HG03342 (cell line): ENCODE measurements at regions not wholly inside any gene's neighbourhood (a gene's known extent, or its start where the extent isn't known, plus 50 kb on each side); places are given as distances from the start of the nearest gene placed in this dataset.
"Not testable (repeated sequence)": the region's sequence is repeated elsewhere in the genome, so short reads cannot be mapped to it uniquely, and the experiment has no call there.

ENCODE experiments used
- ATAC-seq: cut with Tn5 transposase; IDR thresholded peaks from one replicate; pipeline ENCODE4 v1.9.1; 2021; ENCODE audit warnings: mild to moderate bottlenecking, moderate library complexity; ENCODE audit not compliant: unreplicated experiment

GRCh38 chr3:8399686-8400085 is 101.9 kb upstream of the LMCD1 start:
- ATAC-seq: no peak

- no peak for ATAC-seq
Observed at GRCh38 chr3:8400911-8401310, 100.7 kb upstream of the LMCD1 start.

- ATAC-seq: no peak
Observed at GRCh38 chr3:8403996-8404395, 97.6 kb upstream of the LMCD1 start.

GRCh38 chr3:8405144-8405543 is 96.5 kb upstream of the LMCD1 start:
- ATAC-seq: no peak

DNA sequence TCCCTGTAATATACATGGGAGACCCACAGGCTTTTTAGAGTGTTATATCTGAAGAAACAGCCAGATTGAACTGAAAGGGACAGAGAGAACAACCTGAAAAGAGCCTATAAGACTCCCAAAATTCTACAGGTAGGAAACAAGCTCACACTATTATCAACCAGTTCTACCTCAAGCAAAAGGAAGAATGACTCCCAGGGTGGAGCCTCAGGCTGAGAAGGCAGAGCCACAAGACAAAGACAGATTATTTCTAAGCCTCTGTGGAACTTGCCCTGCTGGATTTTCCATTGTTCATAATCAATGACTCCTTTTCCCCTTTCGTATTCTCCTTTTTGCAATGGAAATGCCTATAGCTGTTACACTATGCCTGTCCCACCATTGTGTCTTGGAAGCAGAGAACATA is 95.1 kb upstream of the LMCD1 start:
- ATAC-seq: no peak

- ATAC-seq: no peak
Observed at GRCh38 chr3:8413337-8413926, 88.2 kb upstream of the LMCD1 start.

DNA sequence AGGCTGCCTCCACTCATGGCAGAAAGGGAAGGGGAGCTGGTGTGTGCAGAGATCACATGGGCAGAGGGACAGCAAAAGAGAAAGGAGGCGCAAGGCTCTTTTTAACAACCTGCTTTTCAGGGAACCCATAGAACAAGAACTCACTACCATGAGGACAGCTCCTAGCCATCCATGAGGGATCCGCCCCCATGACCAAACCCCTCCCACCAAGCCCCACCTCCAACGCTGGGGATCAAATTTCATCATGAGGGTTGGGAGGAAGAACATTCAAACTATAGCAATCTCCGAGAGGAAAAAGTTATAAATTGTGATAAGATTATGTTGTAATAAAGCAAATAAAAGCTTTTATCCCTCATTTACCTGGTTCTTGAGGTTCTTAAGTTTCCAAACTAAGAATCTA is 84.7 kb upstream of the LMCD1 start:
- peak; percentile 58 for ATAC-seq

- ATAC-seq: no peak
Observed at GRCh38 chr3:8420612-8421011, 81.0 kb upstream of the LMCD1 start.

DNA sequence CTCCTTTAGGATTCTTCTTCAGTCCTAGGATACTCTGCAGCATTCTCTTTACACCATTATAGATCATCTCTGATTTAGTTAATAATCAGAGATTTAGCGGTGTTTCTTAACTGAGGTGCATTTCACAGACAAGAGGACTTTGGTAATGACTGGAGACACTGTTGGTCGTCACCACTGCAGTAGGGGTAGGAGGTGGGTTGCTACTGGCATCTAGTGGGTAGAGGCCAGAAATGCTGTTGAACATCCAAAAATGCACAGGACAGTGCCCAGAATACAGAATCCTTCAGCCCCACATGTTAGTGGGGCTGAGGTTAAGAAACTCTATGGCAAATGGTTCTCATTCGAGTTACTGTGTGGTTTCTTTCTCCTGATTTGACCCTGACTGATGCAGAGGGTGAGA is 80.4 kb upstream of the LMCD1 start:
- no peak for ATAC-seq

- ATAC-seq: no peak
Observed at GRCh38 chr3:8421711-8422110, 79.9 kb upstream of the LMCD1 start.

GRCh38 chr3:8423307-8423706 is 78.3 kb upstream of the LMCD1 start:
- ATAC-seq: no peak

GRCh38 chr3:8424281-8424680 is 77.3 kb upstream of the LMCD1 start:
- no peak for ATAC-seq

GRCh38 chr3:8436661-8437287 is 64.8 kb upstream of the LMCD1 start:
- ATAC-seq: no peak

GRCh38 chr3:8438507-8439079 is 63.0 kb upstream of the LMCD1 start:
- ATAC-seq: no peak

DNA sequence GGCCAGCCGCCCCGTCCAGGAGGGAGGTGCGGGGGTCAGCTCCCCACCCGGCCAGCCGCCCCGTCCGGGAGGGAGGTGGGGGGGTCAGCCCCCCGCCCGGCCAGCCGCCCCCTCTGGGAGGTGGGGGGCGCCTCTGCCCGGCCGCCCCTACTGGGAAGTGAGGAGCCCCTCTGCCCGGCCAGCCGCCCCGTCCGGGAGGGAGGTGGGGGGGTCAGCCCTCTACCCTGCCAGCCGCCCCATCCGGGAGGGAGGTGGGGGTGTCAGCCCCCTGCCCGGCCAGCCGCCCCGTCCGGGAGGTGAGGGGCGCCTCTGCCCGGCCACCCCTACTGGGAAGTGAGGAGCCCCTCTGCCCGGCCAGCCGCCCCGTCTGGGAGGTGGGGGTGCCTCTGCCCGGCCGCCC is 61.5 kb upstream of the LMCD1 start:
- not testable (repeated sequence) for ATAC-seq

DNA sequence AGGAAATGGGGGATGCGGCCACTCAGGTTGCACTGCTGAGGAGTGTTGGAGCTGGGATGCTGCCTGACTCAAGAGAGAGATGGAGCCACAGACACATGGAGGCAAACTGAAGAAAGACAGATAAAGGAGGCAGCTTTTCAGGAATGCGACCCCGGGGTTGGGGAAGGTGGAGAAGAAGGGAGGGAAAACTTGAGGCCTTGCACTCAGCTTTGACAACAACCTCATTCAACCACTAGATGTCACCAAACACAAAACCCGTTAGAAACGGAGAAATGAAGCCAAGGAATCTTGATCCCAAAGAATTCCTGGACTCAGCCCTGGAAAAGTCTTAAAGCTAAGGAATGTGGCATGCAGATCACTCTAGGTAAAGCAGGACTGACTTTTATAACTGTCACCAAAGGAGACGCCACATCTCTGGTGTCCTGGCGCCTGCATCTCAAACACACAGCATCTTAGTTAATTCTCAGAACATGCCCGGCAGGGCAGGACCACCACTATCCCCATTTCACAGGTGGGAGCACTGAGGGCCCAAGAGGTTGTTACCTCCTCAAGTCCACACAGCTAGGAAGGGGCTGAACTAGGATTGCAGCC is 59.6 kb upstream of the LMCD1 start:
- ATAC-seq: no peak

DNA sequence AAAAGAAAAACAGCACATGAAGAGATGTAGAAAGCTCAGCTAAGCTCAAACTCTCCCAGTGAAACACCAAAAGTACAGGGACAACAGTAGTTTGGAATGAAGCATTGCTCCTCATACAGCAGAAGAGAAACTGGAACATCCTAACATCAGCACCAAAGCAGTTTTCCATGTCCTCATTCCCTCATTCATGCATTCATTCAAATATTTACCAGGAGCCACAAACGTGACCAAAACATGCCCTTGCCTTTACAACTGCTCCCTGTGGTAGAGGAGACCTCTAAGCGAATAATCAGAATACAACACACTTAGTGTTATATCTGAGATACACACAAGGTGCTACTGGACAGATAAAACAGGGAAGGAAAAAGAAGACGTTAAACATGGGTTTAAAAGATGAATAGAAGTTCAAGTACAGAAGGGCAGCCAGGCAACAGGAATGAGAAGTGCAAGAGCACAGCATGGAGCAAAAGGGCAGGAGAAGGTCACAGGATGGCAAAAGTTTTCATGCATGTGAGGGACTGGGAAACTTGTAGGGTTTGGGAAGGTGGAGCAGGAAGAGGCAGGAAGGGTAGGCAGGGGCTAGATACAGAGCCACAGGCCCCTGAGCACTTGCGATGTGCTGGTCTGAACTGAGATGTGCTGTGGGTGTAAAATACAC is 58.5 kb upstream of the LMCD1 start:
- ATAC-seq: no peak

DNA sequence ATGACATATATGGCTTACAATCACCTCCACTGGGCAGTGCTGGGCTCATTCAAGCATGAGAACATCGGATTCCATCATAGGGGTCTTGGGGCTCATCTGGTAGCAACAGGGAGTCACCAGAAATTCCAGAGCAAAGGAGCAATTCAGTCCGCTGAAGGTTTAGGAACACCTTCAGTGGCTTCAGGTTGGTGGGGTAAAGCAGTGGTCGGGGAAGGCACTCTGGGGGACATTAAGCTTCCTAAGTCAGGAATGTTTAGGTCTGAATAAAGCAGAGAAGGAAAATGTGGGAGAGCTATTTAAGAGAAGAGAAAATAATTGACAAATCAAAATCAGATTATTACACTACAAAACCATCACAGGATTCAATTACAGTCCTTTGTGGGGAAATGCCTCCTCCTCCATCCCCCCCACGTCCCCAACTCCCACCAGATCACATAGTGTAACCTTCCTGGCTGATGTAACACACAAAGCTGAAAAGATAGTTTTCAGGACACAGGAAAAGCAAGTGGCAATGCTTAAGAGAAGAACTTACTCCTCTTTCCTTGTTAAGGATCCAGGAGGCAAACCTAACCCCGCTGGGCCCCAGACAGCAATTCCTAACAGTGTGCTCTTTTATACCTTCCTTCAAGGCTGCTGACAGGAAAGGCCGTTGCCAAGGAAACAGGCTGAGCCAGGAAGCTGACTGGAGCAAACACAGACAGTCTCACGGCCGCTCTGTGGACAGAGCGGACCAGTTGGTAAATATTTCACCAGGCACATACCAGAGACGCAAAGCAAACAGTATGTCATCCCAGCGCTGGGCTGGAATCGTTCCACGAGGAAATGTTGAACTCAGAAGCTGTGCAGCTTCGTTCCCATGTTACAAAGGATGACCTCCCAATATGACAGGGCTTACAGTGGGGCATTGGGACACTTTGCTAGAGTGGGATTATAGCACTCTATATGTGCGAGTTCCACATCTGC is 57.5 kb upstream of the LMCD1 start:
- ATAC-seq: peak; percentile 78

- ATAC-seq: no peak
Observed at GRCh38 chr3:8444883-8445282, 56.7 kb upstream of the LMCD1 start.

- no peak for ATAC-seq
Observed at GRCh38 chr3:8445861-8446260, 55.8 kb upstream of the LMCD1 start.

GRCh38 chr3:8446845-8447244 is 54.8 kb upstream of the LMCD1 start:
- no peak for ATAC-seq
